HEK293T (cell line): ENCODE measurements at regions not wholly inside any gene's neighbourhood (a gene's known extent, or its start where the extent isn't known, plus 50 kb on each side); places are given as distances from the start of the nearest gene placed in this dataset.
A peak's percentile ranks its signal among the peaks of the same experiment; 100 is the strongest.
"Not testable (repeated sequence)": the region's sequence is repeated elsewhere in the genome, so short reads cannot be mapped to it uniquely, and the experiment has no call there.

Experiments used
- CTCF ChIA-PET: fragments of 350-600 bp; formaldehyde crosslinking; extraction: SDS; loops from one replicate; lab custom pipeline; 2021; ENCODE audit warnings: antibody characterized with exemption, inconsistent platforms; lab: Yijun Ruan, JAX
- POLR2A ChIA-PET: fragments of 350-600 bp; formaldehyde crosslinking; extraction: SDS; loops from one replicate; lab custom pipeline; 2020; ENCODE audit warnings: antibody characterized with exemption, inconsistent platforms; lab: Yijun Ruan, JAX
- DNase-seq: peaks from one replicate; pipeline ENCODE4 v3.0.0; 2012; ENCODE audit warnings: mixed read lengths; ENCODE audit errors: extremely low spot score
- ARNT ChIP-seq: fragments of 450-650 bp; IDR thresholded peaks from 2 replicates; pipeline ENCODE4 v1.6.1; 2017; ENCODE audit warnings: mild to moderate bottlenecking
- BHLHE40 ChIP-seq: fragments of 450-650 bp; IDR thresholded peaks from 2 replicates; pipeline ENCODE4 v1.6.1; 2016; ENCODE audit warnings: mild to moderate bottlenecking, moderate library complexity, borderline replicate concordance
- CTBP1 ChIP-seq: fragments of 450-650 bp; IDR thresholded peaks from 2 replicates; pipeline ENCODE4 v1.6.1; 2016; ENCODE audit warnings: borderline replicate concordance
- ELF4 ChIP-seq: fragments of 450-650 bp; IDR thresholded peaks from 2 replicates; pipeline ENCODE4 v1.6.1; 2017; ENCODE audit warnings: antibody characterized with exemption
- FOXA1 ChIP-seq: fragments of 450-650 bp; IDR thresholded peaks from 2 replicates; pipeline ENCODE4 v1.6.1; 2016; ENCODE audit warnings: mild to moderate bottlenecking
- FOXK2 ChIP-seq: fragments of 450-650 bp; IDR thresholded peaks from 2 replicates; pipeline ENCODE4 v1.6.1; 2016; ENCODE audit warnings: mild to moderate bottlenecking
- FOXM1 ChIP-seq: fragments of 450-650 bp; IDR thresholded peaks from 2 replicates; pipeline ENCODE4 v1.6.1; 2017; ENCODE audit warnings: mild to moderate bottlenecking, borderline replicate concordance
- HDGF ChIP-seq: fragments of 450-650 bp; IDR thresholded peaks from 2 replicates; pipeline ENCODE4 v1.6.1; 2017; ENCODE audit warnings: antibody characterized with exemption, borderline replicate concordance
- L3MBTL2 ChIP-seq: fragments of 450-650 bp; conservative IDR thresholded peaks from 2 replicates; pipeline ENCODE4 v1.6.1; 2016; ENCODE audit warnings: mild to moderate bottlenecking
- LEF1 ChIP-seq: fragments of 450-650 bp; IDR thresholded peaks from 2 replicates; pipeline ENCODE4 v1.6.1; 2017; ENCODE audit warnings: mild to moderate bottlenecking, borderline replicate concordance
- NFRKB ChIP-seq: fragments of 450-650 bp; IDR thresholded peaks from 2 replicates; pipeline ENCODE4 v1.6.1; 2016; ENCODE audit warnings: mild to moderate bottlenecking, moderate library complexity
- SP1 ChIP-seq: fragments of 450-650 bp; IDR thresholded peaks from 2 replicates; pipeline ENCODE4 v1.6.1; 2017
- SUZ12 ChIP-seq: fragments of 450-650 bp; IDR thresholded peaks from 2 replicates; pipeline ENCODE4 v1.6.1; 2016; ENCODE audit warnings: mild to moderate bottlenecking
- TARDBP ChIP-seq: fragments of 450-650 bp; IDR thresholded peaks from 2 replicates; pipeline ENCODE4 v1.6.1; 2016
- ZNF384 ChIP-seq: fragments of 450-650 bp; IDR thresholded peaks from 2 replicates; pipeline ENCODE4 v1.6.1; 2016
- TF ChIP-seq, protein P1 (sequence below): fragments of 450-650 bp; IDR thresholded peaks from 2 replicates; pipeline ENCODE4 v1.6.1; 2016

DNA sequence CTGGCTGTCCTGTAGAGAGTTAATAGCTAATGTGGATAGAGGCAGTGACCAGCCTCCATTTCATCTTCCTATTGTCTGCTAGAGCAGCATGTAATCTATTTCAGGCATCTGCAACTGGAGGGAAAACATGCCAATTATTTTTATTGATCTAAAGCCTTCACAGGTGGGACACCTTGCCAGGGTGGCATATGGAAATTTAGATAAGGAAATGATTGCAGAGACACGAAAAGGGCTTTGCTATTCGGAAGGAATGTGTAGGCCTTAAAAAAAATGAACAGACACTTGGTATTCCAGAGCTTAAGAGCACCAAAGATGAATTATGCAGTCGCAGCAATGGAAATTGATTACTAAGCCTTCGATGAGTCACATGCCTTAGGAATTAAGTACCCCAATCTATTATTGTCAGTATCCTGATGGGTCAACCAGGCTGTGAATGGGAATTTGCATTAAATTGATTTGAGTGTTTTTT is 454.7 kb downstream of the SQOR start:
- CTCF ChIA-PET: no interaction called here
- DNase-seq: no peak

DNA sequence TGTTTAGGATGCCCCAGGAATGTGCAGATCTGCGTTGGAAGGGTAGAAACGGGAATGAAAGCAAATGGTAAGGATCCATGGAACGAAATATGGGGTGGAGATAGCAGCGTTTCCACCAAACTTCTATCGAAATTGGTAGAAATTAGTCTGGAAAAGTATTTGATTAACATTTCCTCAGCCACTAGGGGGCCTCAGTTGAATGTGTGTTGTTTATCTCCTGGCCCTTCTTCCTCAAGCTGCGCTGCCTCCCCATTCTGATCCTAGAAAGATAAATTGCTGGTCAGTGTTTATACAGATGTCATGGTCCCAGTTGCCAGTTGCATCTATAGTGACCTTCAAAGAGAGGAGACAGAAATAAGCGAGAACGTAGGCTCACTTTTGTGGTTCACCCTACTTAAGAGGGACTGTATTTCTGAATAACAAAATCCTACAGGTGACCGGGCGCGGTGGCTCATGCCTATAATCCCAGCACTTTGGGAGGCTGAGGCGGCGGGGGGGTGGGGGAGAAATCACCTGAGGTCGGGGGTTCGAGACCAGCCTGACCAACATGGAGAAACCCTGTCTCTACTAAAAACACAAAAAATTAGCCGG is 457.1 kb downstream of the SQOR start:
- ChIA-PET CTCF (no interaction called here), POLR2A (interaction anchor here (0.5 kb wide), 1 partner anchor 386 kb away, joined by 3 read pairs; no protein-coding TSS in a partner anchor)
- no peak for TF ChIP-seq SP1
- TF ChIP-seq CTBP1: no peak
- no peak for TF ChIP-seq TARDBP
- no peak for TF ChIP-seq NFRKB
- TF ChIP-seq HDGF: no peak
- peak; percentile 7 for DNase-seq

More for the DNA sequence above, 454.7 kb downstream of the SQOR start:
- TF ChIP-seq ZNF384 (no peak), FOXM1 (no peak), NFRKB (no peak), SP1 (no peak), BHLHE40 (no peak), L3MBTL2 (no peak), LEF1 (no peak), FOXA1 (no peak), ARNT (no peak), HDGF (no peak), CTBP1 (no peak), SUZ12 (no peak), FOXK2 (no peak)
- POLR2A ChIA-PET: no interaction called here

DNA sequence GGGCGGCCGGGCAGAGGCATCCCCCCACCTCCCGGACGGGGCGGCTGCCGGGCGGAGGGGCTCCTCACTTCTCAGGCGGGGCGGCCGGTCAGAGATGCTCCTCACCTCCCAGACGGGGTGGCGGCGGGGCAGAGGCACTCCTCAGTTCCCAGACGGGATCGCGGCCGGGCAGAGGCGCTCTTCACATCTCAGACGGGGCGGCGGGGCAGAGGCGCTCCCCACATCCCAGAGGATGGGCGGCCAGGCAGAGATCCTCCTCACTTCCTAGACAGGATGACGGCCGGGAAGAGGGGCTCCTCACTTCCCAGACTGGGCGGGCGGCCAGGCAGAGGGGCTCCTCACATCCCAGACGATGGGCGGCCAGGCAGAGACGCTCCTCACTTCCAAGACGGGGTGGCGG is 463.2 kb downstream of the SQOR start:
- POLR2A ChIA-PET, CTCF ChIA-PET: not testable (repeated sequence)

DNA sequence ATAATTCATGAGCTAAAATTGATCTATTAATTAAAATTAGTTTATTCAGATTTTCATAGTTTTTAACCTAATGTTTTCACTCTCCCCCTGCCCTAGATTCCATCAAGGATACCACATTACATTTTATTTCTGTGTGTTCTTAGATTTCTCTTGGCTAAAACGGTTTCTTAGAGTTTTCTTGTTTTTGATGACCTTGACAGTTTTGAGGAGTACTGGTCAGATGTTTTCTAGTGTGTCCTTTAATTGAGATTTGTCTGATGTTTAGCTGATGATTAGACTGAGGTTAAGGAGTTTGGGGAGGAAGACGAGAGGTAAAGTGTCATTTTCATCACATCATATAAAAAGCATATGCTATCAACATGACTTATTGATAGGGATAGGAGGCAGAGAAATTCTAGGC is 475.9 kb downstream of the SQOR start:
- CTCF ChIA-PET: no interaction called here
- TF ChIP-seq L3MBTL2 (no peak), ZNF384 (no peak), SUZ12 (no peak), HDGF (no peak), ELF4 (no peak), BHLHE40 (no peak), FOXA1 (no peak), FOXK2 (no peak), ARNT (no peak), LEF1 (no peak), CTBP1 (no peak), SP1 (no peak), FOXM1 (no peak)
- TF ChIP-seq, protein P1, sequence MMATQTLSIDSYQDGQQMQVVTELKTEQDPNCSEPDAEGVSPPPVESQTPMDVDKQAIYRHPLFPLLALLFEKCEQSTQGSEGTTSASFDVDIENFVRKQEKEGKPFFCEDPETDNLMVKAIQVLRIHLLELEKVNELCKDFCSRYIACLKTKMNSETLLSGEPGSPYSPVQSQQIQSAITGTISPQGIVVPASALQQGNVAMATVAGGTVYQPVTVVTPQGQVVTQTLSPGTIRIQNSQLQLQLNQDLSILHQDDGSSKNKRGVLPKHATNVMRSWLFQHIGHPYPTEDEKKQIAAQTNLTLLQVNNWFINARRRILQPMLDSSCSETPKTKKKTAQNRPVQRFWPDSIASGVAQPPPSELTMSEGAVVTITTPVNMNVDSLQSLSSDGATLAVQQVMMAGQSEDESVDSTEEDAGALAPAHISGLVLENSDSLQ: no peak
- DNase-seq: no peak
- POLR2A ChIA-PET: no interaction called here

More for the DNA sequence above, 463.2 kb downstream of the SQOR start:
- not testable (repeated sequence) for DNase-seq

DNA sequence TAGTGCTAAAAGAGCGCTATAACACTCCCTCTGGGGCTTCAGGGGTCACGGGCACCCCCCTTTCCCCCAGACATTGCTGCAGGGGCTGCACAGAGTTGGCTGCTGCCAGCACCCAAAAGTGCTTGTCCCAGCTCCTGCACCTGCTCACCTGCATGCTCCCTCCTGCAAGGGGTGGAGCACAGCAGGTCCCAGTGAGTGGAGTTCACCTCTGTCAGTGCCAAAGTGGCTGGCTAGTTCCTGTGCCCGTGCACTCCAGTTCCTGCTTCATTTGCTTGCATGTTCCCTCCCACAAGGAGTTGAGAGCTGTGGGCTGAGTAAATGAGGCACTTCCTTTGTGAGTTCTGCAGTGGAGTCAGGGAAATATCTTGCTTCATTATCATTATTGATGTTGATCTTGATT is 476.9 kb downstream of the SQOR start:
- DNase-seq: no peak
- TF ChIP-seq ZNF384 (no peak), SP1 (no peak), ARNT (no peak), LEF1 (no peak), TARDBP (no peak), FOXM1 (no peak), HDGF (no peak), BHLHE40 (no peak)
- CTCF ChIA-PET: interaction anchor here (0.5 kb wide), 1 partner anchor 94 kb away, joined by 7 read pairs; no protein-coding TSS in a partner anchor
- POLR2A ChIA-PET: no interaction called here

DNA sequence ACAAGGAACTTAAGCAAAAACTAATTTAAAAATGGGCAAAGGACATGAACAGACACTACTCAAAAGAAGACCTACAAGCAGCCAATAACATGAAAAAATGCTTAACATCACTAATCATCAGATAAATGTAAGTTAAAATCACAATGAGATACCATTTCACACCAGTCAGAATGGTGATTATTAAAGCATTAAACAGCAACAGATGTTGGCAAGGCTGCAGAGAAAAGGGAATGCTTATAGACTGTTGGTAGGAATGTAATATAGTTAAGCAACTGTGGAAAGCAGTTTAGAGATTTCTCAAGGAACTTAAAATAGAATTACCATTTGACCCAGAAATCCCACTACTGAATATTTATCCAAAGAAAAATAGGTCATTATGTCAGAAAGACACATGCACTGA is 482.2 kb downstream of the SQOR start:
- POLR2A ChIA-PET: no interaction called here

More for the DNA sequence above, 482.2 kb downstream of the SQOR start:
- CTCF ChIA-PET: no interaction called here
- no peak for TF ChIP-seq FOXK2
- TF ChIP-seq HDGF: no peak
- no peak for TF ChIP-seq FOXA1
- TF ChIP-seq FOXM1: no peak
- no peak for TF ChIP-seq BHLHE40
- TF ChIP-seq ZNF384: no peak
- TF ChIP-seq LEF1: no peak
- TF ChIP-seq SUZ12: no peak
- no peak for TF ChIP-seq TARDBP
- no peak for TF ChIP-seq L3MBTL2
- no peak for TF ChIP-seq ELF4
- TF ChIP-seq, protein P1: no peak
- TF ChIP-seq ARNT: no peak
- no peak for TF ChIP-seq SP1
- TF ChIP-seq NFRKB: no peak
- DNase-seq: no peak
